HepG2 (cell line): ENCODE measurements at regions not wholly inside any gene's neighbourhood (a gene's known extent, or its start where the extent isn't known, plus 50 kb on each side); places are given as distances from the start of the nearest gene placed in this dataset.

Experiments
- ATAC-seq: fragments of 200-7000 bp; cut with Tn5 transposase; 3 replicates; pipeline ENCODE4 v1.9.1; 2020; ENCODE audit warnings: mild to moderate bottlenecking, moderate library complexity
- BruUV-seq: library from RNA; stranded (reverse); fragments of 400-500 nt; replicated peaks from 2 replicates; lab custom pipeline; 2021; lab: Mats Ljungman, UMichigan
- CTCF ChIA-PET: fragments of 300-600 bp; formaldehyde crosslinking; extraction: SDS; loops from one replicate; lab custom pipeline; 2021; ENCODE audit warnings: low total read pairs, inconsistent platforms, low intra/inter-chr PET ratio; lab: Yijun Ruan, JAX
- POLR2A ChIA-PET: fragments of 350-600 bp; sonication (Branson Sonifier 250); formaldehyde crosslinking; loops from one replicate; lab custom pipeline; 2020; ENCODE audit warnings: antibody characterized with exemption, inconsistent platforms; lab: Yijun Ruan, JAX
- DNase-seq: peaks from one replicate; pipeline ENCODE4 v3.0.0-alpha.2; 2015; ENCODE audit warnings: low spot score
- FAIRE-seq: peaks from 3 replicates; lab custom pipeline; 2011; peaks lifted over from hg19 to GRCh38; lab: Jason Lieb, UNC
- H2AFZ ChIP-seq: one replicate; pipeline ENCODE4 v1.6.1; 2011; ENCODE audit warnings: low read length, inconsistent platforms
- H3K27ac ChIP-seq: fragments of 300-600 bp; 3 replicates; pipeline ENCODE4 v1.8.0; 2011; ENCODE audit warnings: mixed run types, mild to moderate bottlenecking, mixed read lengths, low read length, inconsistent platforms; ENCODE audit not compliant: insufficient read depth; ENCODE audit errors: extremely low read length
- H3K27me3 ChIP-seq, 2 experiments: fragments of 200-600 bp in 1 of 2; 2 replicates in 1 of 2; 3 replicates in 1 of 2; pipeline versions ENCODE4 v1.6.0 to v1.8.0; 2011; ENCODE audit warnings: low read length in 2 of 2, mild to moderate bottlenecking in 2 of 2, moderate library complexity in 2 of 2, inconsistent platforms in 1 of 2; ENCODE audit not compliant: insufficient read depth in 2 of 2, control insufficient read depth in 1 of 2
- H3K36me3 ChIP-seq, 2 experiments: fragments of 200-600 bp in 1 of 2; replicated peaks in 1 of 2; 2 replicates in 1 of 2; 3 replicates in 1 of 2; pipeline versions ENCODE4 v1.5.1 to v1.8.0; 2011; ENCODE audit warnings: low read length in 2 of 2, inconsistent platforms in 1 of 2; ENCODE audit not compliant: insufficient read depth in 2 of 2, control insufficient read depth in 1 of 2
- H3K4me1 ChIP-seq: 2 replicates; pipeline ENCODE4 v1.5.1; 2012; ENCODE audit warnings: low read length, inconsistent platforms; ENCODE audit not compliant: insufficient read depth
- H3K4me2 ChIP-seq: 2 replicates; pipeline ENCODE4 v1.6.0; 2011; ENCODE audit warnings: low read depth, low read length, inconsistent platforms
- H3K4me3 ChIP-seq, 3 experiments: fragments of 200-600 bp in 1 of 3; sonication (generic), shearing (Covaris generic) in 1 of 3; replicated peaks in 1 of 3; 2 replicates each; pipeline ENCODE4 v1.5.1; 2011 to 2016; ENCODE audit warnings: low read length in 3 of 3, inconsistent platforms in 2 of 3, low read depth in 2 of 3, mild to moderate bottlenecking in 2 of 3, control low read depth in 1 of 3, mixed read lengths in 1 of 3; ENCODE audit not compliant: insufficient read depth in 1 of 3
- H3K79me2 ChIP-seq: one replicate; pipeline ENCODE4 v1.6.1; 2011; ENCODE audit warnings: low read length, inconsistent platforms; ENCODE audit not compliant: insufficient read depth
- H3K9ac ChIP-seq: 2 replicates; pipeline ENCODE4 v1.6.0; 2011; ENCODE audit warnings: mild to moderate bottlenecking, low read depth, low read length, inconsistent platforms; ENCODE audit not compliant: insufficient read depth
- H3K9me3 ChIP-seq: 2 replicates; pipeline ENCODE4 v1.5.1; 2012; ENCODE audit warnings: mild to moderate bottlenecking, low read length
- H4K20me1 ChIP-seq: 2 replicates; pipeline ENCODE4 v1.6.0; 2011; ENCODE audit warnings: inconsistent platforms, mild to moderate bottlenecking, low read length, moderate library complexity; ENCODE audit not compliant: insufficient read depth
- ELK4 ChIP-seq: sonication (generic); formaldehyde crosslinking; IDR thresholded peaks from 2 replicates; pipeline ENCODE4 v1.9.0; 2021; ENCODE audit warnings: missing genetic modification reagents, borderline replicate concordance
- ETV5 ChIP-seq: IDR thresholded peaks from 2 replicates; pipeline ENCODE4 v1.6.1; 2018; ENCODE audit warnings: missing biosample characterization, missing genetic modification reagents, inconsistent platforms, borderline replicate concordance
- FIP1L1 ChIP-seq: fragments of 200-400 bp; formaldehyde crosslinking; IDR thresholded peaks from 2 replicates; pipeline ENCODE4 v1.6.1; 2018; ENCODE audit warnings: low read depth, mild to moderate bottlenecking, low read length, moderate library complexity, borderline replicate concordance; ENCODE audit not compliant: insufficient read depth
- GLMP ChIP-seq: sonication (generic); formaldehyde crosslinking; IDR thresholded peaks from 2 replicates; pipeline ENCODE4 v1.9.0; 2021; ENCODE audit warnings: missing genetic modification reagents, mild to moderate bottlenecking, borderline replicate concordance
- LBX2 ChIP-seq: sonication (generic); formaldehyde crosslinking; IDR thresholded peaks from 2 replicates; pipeline ENCODE4 v1.5.0; 2020; ENCODE audit warnings: missing genetic modification reagents, mild to moderate bottlenecking, borderline replicate concordance
- MEF2D ChIP-seq: sonication (generic); formaldehyde crosslinking; IDR thresholded peaks from 2 replicates; pipeline ENCODE4 v1.5.1; 2020; ENCODE audit warnings: mild to moderate bottlenecking, missing genetic modification reagents
- MIER3 ChIP-seq: IDR thresholded peaks from 2 replicates; pipeline ENCODE4 v1.6.1; 2016; ENCODE audit warnings: missing compliant biosample characterization, borderline replicate concordance
- RAD21 ChIP-seq: fragments of 450-650 bp; formaldehyde crosslinking; IDR thresholded peaks from 2 replicates; pipeline ENCODE4 v1.5.0; 2020; ENCODE audit warnings: mild to moderate bottlenecking
- RFX1 ChIP-seq: fragments of 450-650 bp; IDR thresholded peaks from 2 replicates; pipeline ENCODE4 v1.6.1; 2017
- SIX4 ChIP-seq: sonication (generic); formaldehyde crosslinking; IDR thresholded peaks from 2 replicates; pipeline ENCODE4 v1.4.0; 2020; ENCODE audit warnings: missing genetic modification reagents
- SOX13 ChIP-seq, 3 experiments: fragments of 450-650 bp in 1 of 3; sonication (generic) in 1 of 3; formaldehyde crosslinking in 1 of 3; IDR thresholded peaks in 2 of 3; conservative IDR thresholded peaks in 1 of 3; 2 replicates each; pipeline versions ENCODE4 v1.5.0 to v1.6.1; 2016 to 2020; ENCODE audit warnings: antibody characterized with exemption in 1 of 3, mild to moderate bottlenecking in 1 of 3, missing compliant biosample characterization in 1 of 3, missing genetic modification reagents in 1 of 3, moderate library complexity in 1 of 3
- SSRP1 ChIP-seq: IDR thresholded peaks from 2 replicates; pipeline ENCODE4 v1.6.1; 2016; ENCODE audit warnings: control low read depth
- TFE3 ChIP-seq: IDR thresholded peaks from 2 replicates; pipeline ENCODE4 v1.6.1; 2016
- ZNF263 ChIP-seq: sonication (generic); formaldehyde crosslinking; IDR thresholded peaks from 2 replicates; pipeline ENCODE4 v1.4.0; 2020; ENCODE audit warnings: missing genetic modification reagents
- ZNF264 ChIP-seq: sonication (generic); formaldehyde crosslinking; IDR thresholded peaks from 2 replicates; pipeline ENCODE4 v1.4.0; 2020; ENCODE audit warnings: missing genetic modification reagents
- ZNF292 ChIP-seq: sonication (generic); formaldehyde crosslinking; IDR thresholded peaks from 2 replicates; pipeline ENCODE4 v1.8.1; 2022; ENCODE audit warnings: mild to moderate bottlenecking, low read depth, missing genetic modification reagents, borderline replicate concordance
- ZNF572 ChIP-seq: sonication (generic); formaldehyde crosslinking; IDR thresholded peaks from 2 replicates; pipeline ENCODE4 v1.5.1; 2020; ENCODE audit warnings: mild to moderate bottlenecking, missing genetic modification reagents
- ZSCAN29 ChIP-seq: sonication (generic); formaldehyde crosslinking; conservative IDR thresholded peaks from 2 replicates; pipeline ENCODE4 v1.4.0; 2020; ENCODE audit warnings: mild to moderate bottlenecking, missing genetic modification reagents
- WGBS: methylation state at CpG from one replicate; pipeline ENCODE4 v1.1.6; 2017; ENCODE audit warnings: low lambda C conversion rate; 5-methylcytosine and 5-hydroxymethylcytosine counted together
- in situ Hi-C: cut with HindIII; loops from 2 replicates; pipeline ENCODE4 v1.10.0; 2017; ENCODE audit warnings: low pct_unique_long_range_greater_than_20kb; ENCODE audit not compliant: extremely low pct_ligation_motif_present
- intact Hi-C: fragments of 100-400 bp; cut with micrococcal nuclease; formaldehyde crosslinking; loops from one replicate; pipeline ENCODE4 v1.10.0; 2022; ENCODE audit not compliant: unreplicated experiment

- BruUV-seq, result no TSS peak
- Histone ChIP-seq H3K36me3 (no peaks in the 10 kb centered on the region), H2AFZ (no peak overlapping the region), H3K79me2 (no peaks in the 10 kb centered on the region), H3K27ac (no peak overlapping the region), H3K27me3 (peaks cover 1 to 52% of the 10 kb centered on the region in 2 experiments; a peak in 3 of 5 replicates), H3K9ac (no peak overlapping the region), H3K4me2 (no peak overlapping the region), H3K4me3 (no peak overlapping the region), H3K9me3 (no peaks in the 10 kb centered on the region), H4K20me1 (no peaks in the 10 kb centered on the region), H3K4me1 (peaks cover 11% of the 10 kb centered on the region)
- in situ Hi-C loops, result no loop called here
- 38% methylated on average over 14 of the region's 14 CpGs for WGBS
- FAIRE-seq (no peak), ATAC-seq (peak; percentile 35; the same call in 1 of the 3 replicates), DNase-seq (no peak)
- intact Hi-C loops, result no loop called here
- POLR2A ChIA-PET, result no interaction called here
- CTCF ChIA-PET, result no interaction called here
- TF ChIP-seq SSRP1, result no peak
- TF ChIP-seq FIP1L1, result no peak
- no peak for TF ChIP-seq RFX1
- no peak for TF ChIP-seq RAD21 (CRISPR knock-in tag)
- TF ChIP-seq ZNF264 (CRISPR knock-in tag), result no peak
- no peak for TF ChIP-seq TFE3
- TF ChIP-seq SIX4 (CRISPR knock-in tag), result no peak
- no peak for TF ChIP-seq MIER3
- no peak for TF ChIP-seq ZNF263 (CRISPR knock-in tag)
- no peak for TF ChIP-seq SOX13 (IDR thresholded peaks at IDR 0.05)
- TF ChIP-seq SOX13 (CRISPR knock-in tag; conservative IDR thresholded peaks at IDR 0.05 in 1 of 2, IDR thresholded peaks at IDR 0.05 in 1 of 2), result no peak
- TF ChIP-seq ZSCAN29 (CRISPR knock-in tag), result no peak
- TF ChIP-seq MEF2D (CRISPR knock-in tag), result no peak
- no peak for TF ChIP-seq GLMP
- TF ChIP-seq ETV5 (CRISPR knock-in tag), result no peak
- TF ChIP-seq ZNF572 (CRISPR knock-in tag), result no peak
- TF ChIP-seq ZNF292, result no peak
- TF ChIP-seq LBX2, result no peak
- no peak for TF ChIP-seq ELK4
- TF ChIP-seq, all 625 proteins: peak for 0
Observed at GRCh38 chr3:193816656-193817311, 223.8 kb downstream of the OPA1 start.
